Neural cell (in vitro differentiated cells): ENCODE measurements at regions not wholly inside any gene's neighbourhood (a gene's known extent, or its start where the extent isn't known, plus 50 kb on each side); places are given as distances from the start of the nearest gene placed in this dataset.

Experiments used
- H2AFZ ChIP-seq: fragments of 200-600, 300-800 bp; sonication (generic), shearing (Covaris generic); 2 replicates; pipeline ENCODE4 v1.6.0; 2014; ENCODE audit warnings: low read depth, mild to moderate bottlenecking, antibody characterized with exemption, low read length, moderate library complexity
- H3F3A ChIP-seq: fragments of 200-600 bp; shearing (Covaris generic); 2 replicates; pipeline ENCODE4 v1.6.1; 2016; ENCODE audit warnings: mild to moderate bottlenecking, moderate library complexity, mixed read lengths, antibody characterized with exemption, low read length; ENCODE audit not compliant: insufficient read depth, poor library complexity, severe bottlenecking
- H3K27ac ChIP-seq: fragments of 200-600, 300-800 bp; sonication (generic), shearing (Covaris generic); 2 replicates; pipeline ENCODE4 v1.5.1; 2014; ENCODE audit warnings: mild to moderate bottlenecking, low read length, moderate library complexity
- H3K27me3 ChIP-seq: fragments of 300-800, 200-600 bp; sonication (generic), shearing (Covaris generic); 2 replicates; pipeline ENCODE4 v1.6.0; 2014; ENCODE audit warnings: mild to moderate bottlenecking, low read depth, low read length, moderate library complexity; ENCODE audit not compliant: insufficient read depth
- H3K36me3 ChIP-seq: fragments of 300-800, 200-600 bp; sonication (generic), shearing (Covaris generic); 2 replicates; pipeline ENCODE4 v1.5.1; 2014; ENCODE audit warnings: mild to moderate bottlenecking, antibody characterized with exemption, low read length, moderate library complexity; ENCODE audit not compliant: insufficient read depth
- H3K4me2 ChIP-seq: fragments of 300-800, 200-600 bp; sonication (generic), shearing (Covaris generic); 2 replicates; pipeline ENCODE4 v1.6.0; 2014; ENCODE audit warnings: mild to moderate bottlenecking, low read length
- H3K4me3 ChIP-seq: fragments of 300-800, 200-600 bp; sonication (generic), shearing (Covaris generic); 2 replicates; pipeline ENCODE4 v1.5.1; 2014; ENCODE audit warnings: mild to moderate bottlenecking, low read length, moderate library complexity
- H3K79me2 ChIP-seq: fragments of 200-600 bp; shearing (Covaris generic); replicated peaks from 2 replicates; pipeline ENCODE4 v1.6.0; 2014; ENCODE audit warnings: mild to moderate bottlenecking, low read length, moderate library complexity; ENCODE audit not compliant: insufficient read depth
- H3K9ac ChIP-seq: fragments of 300-800, 200-600 bp; sonication (generic), shearing (Covaris generic); 2 replicates; pipeline ENCODE4 v1.6.1; 2016; ENCODE audit warnings: mild to moderate bottlenecking, low read length, mixed read lengths
- H3K9me2 ChIP-seq: fragments of 200-600 bp; shearing (Covaris generic); 2 replicates; pipeline ENCODE4 v1.6.1; 2016; ENCODE audit warnings: mild to moderate bottlenecking, low read length, mixed read lengths; ENCODE audit not compliant: insufficient read depth
- H3K9me3 ChIP-seq: fragments of 200-600, 300-800 bp; sonication (generic), shearing (Covaris generic); 2 replicates; pipeline ENCODE4 v1.6.1; 2016; ENCODE audit warnings: mild to moderate bottlenecking, mixed run types, low read length, moderate library complexity, mixed read lengths
- H4K20me1 ChIP-seq: fragments of 200-600 bp; shearing (Covaris generic); 2 replicates; pipeline ENCODE4 v1.6.1; 2016; ENCODE audit warnings: mild to moderate bottlenecking, mixed run types; ENCODE audit not compliant: insufficient read depth
- EP300 ChIP-seq: fragments of 450-650 bp; conservative IDR thresholded peaks from 2 replicates; pipeline ENCODE4 v1.6.1; 2014; ENCODE audit warnings: antibody characterized with exemption, mild to moderate bottlenecking, moderate library complexity; ENCODE audit not compliant: poor library complexity, severe bottlenecking
- EZH2 ChIP-seq: fragments of 200-600, 300-800 bp; shearing (Covaris generic), sonication (generic); IDR thresholded peaks from 2 replicates; pipeline ENCODE4 v1.6.1; 2014; ENCODE audit warnings: antibody characterized with exemption, low read length, borderline replicate concordance, mild to moderate bottlenecking; ENCODE audit not compliant: insufficient read depth, poor library complexity, severe bottlenecking
- MXI1 ChIP-seq: fragments of 450-650 bp; conservative IDR thresholded peaks from 2 replicates; pipeline ENCODE4 v1.6.1; 2014; ENCODE audit warnings: antibody characterized with exemption, mild to moderate bottlenecking; ENCODE audit not compliant: poor library complexity, severe bottlenecking
- POLR2AphosphoS5 ChIP-seq: IDR thresholded peaks from 2 replicates; pipeline ENCODE4 v1.6.1; 2012
- RAD21 ChIP-seq: fragments of 450-650 bp; conservative IDR thresholded peaks from 2 replicates; pipeline ENCODE4 v1.6.1; 2014; ENCODE audit warnings: antibody characterized with exemption, mild to moderate bottlenecking, moderate library complexity
- SMC3 ChIP-seq: fragments of 450-650 bp; conservative IDR thresholded peaks from 2 replicates; pipeline ENCODE4 v1.6.1; 2014; ENCODE audit warnings: antibody characterized with exemption, mild to moderate bottlenecking, moderate library complexity; ENCODE audit not compliant: poor library complexity
- TAF1 ChIP-seq: IDR thresholded peaks from 2 replicates; pipeline ENCODE4 v1.6.1; 2012; ENCODE audit warnings: low read depth
- TF ChIP-seq, protein P1 (sequence below): IDR thresholded peaks from 2 replicates; pipeline ENCODE4 v1.6.1; 2012; ENCODE audit warnings: borderline replicate concordance
- TF ChIP-seq, protein P2 (sequence below): fragments of 450-650 bp; IDR thresholded peaks from 2 replicates; pipeline ENCODE4 v1.5.1; 2014; ENCODE audit warnings: antibody characterized with exemption, mild to moderate bottlenecking, moderate library complexity; ENCODE audit not compliant: poor library complexity, severe bottlenecking

DNA sequence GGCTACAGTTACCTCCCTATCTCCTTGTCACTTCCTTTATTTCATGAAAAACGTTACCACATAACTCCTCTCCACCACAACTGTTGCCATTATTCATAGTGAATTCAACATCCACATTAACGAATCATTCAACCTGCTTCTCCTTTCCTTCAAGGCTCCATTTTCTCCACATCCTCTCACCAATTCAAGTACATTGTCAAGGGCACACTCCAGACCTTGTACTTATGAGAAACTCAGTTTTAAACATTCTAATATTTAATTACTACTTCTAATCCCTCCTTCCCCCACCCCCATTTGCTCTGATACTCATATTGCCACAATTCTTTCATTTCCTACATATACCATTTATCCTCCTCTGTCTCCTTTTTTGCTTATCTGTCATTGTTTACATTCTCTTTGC, 871.2 kb downstream of the TUSC7 start:
- H3K36me3 ChIP-seq = no peaks in the 10 kb centered on the region
- no peak overlapping the region for H3K27ac ChIP-seq
- H3K9me3 ChIP-seq = no peaks in the 10 kb centered on the region
- no peak overlapping the region for H3K4me3 ChIP-seq
- H3K4me2 ChIP-seq = no peak overlapping the region
- no peaks in the 10 kb centered on the region for H3K79me2 ChIP-seq
- no peak overlapping the region for H2AFZ ChIP-seq
- H4K20me1 ChIP-seq = no peaks in the 10 kb centered on the region
- H3K9ac ChIP-seq = no peak overlapping the region
- H3K27me3 ChIP-seq = no peaks in the 10 kb centered on the region
- H3K9me2 ChIP-seq = no peaks in the 10 kb centered on the region
- TF ChIP-seq, protein P1, sequence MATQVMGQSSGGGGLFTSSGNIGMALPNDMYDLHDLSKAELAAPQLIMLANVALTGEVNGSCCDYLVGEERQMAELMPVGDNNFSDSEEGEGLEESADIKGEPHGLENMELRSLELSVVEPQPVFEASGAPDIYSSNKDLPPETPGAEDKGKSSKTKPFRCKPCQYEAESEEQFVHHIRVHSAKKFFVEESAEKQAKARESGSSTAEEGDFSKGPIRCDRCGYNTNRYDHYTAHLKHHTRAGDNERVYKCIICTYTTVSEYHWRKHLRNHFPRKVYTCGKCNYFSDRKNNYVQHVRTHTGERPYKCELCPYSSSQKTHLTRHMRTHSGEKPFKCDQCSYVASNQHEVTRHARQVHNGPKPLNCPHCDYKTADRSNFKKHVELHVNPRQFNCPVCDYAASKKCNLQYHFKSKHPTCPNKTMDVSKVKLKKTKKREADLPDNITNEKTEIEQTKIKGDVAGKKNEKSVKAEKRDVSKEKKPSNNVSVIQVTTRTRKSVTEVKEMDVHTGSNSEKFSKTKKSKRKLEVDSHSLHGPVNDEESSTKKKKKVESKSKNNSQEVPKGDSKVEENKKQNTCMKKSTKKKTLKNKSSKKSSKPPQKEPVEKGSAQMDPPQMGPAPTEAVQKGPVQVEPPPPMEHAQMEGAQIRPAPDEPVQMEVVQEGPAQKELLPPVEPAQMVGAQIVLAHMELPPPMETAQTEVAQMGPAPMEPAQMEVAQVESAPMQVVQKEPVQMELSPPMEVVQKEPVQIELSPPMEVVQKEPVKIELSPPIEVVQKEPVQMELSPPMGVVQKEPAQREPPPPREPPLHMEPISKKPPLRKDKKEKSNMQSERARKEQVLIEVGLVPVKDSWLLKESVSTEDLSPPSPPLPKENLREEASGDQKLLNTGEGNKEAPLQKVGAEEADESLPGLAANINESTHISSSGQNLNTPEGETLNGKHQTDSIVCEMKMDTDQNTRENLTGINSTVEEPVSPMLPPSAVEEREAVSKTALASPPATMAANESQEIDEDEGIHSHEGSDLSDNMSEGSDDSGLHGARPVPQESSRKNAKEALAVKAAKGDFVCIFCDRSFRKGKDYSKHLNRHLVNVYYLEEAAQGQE = no peak
- no peak for TF ChIP-seq SMC3
- no peak for TF ChIP-seq POLR2AphosphoS5
- TF ChIP-seq, protein P2, sequence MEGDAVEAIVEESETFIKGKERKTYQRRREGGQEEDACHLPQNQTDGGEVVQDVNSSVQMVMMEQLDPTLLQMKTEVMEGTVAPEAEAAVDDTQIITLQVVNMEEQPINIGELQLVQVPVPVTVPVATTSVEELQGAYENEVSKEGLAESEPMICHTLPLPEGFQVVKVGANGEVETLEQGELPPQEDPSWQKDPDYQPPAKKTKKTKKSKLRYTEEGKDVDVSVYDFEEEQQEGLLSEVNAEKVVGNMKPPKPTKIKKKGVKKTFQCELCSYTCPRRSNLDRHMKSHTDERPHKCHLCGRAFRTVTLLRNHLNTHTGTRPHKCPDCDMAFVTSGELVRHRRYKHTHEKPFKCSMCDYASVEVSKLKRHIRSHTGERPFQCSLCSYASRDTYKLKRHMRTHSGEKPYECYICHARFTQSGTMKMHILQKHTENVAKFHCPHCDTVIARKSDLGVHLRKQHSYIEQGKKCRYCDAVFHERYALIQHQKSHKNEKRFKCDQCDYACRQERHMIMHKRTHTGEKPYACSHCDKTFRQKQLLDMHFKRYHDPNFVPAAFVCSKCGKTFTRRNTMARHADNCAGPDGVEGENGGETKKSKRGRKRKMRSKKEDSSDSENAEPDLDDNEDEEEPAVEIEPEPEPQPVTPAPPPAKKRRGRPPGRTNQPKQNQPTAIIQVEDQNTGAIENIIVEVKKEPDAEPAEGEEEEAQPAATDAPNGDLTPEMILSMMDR = no peak
- TF ChIP-seq EZH2 = no peak
- TF ChIP-seq RAD21 = no peak
- H3F3A ChIP-seq = no peaks in the 10 kb centered on the region

DNA sequence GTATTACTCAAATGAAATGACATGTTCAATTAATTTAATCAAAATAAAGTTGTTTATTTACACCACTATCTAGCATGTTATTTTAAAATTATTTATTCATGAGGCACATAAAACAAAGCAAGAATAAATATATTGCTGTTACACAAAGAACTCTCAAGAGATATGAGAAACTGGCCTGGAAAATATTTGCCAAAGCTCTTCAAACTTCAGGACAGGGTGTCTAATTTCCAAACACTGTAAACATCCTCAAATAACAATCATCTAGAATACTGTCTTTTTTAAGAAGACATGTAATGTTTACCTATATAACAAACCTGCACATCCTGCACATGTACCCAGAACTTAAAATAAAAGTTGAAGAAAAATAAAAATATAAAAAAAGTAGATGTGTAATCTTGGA, 876.6 kb downstream of the TUSC7 start:
- no peak overlapping the region for H3K4me2 ChIP-seq
- H3K79me2 ChIP-seq = no peaks in the 10 kb centered on the region
- H3K4me3 ChIP-seq = no peak overlapping the region
- TF ChIP-seq SMC3 = no peak
- no peak for TF ChIP-seq EP300
- no peak for TF ChIP-seq TAF1
- TF ChIP-seq, protein P1 = no peak
- no peak for TF ChIP-seq RAD21
- TF ChIP-seq, protein P2 = no peak
- TF ChIP-seq MXI1 = no peak
- no peak for TF ChIP-seq POLR2AphosphoS5
- no peak for TF ChIP-seq EZH2
- H3K9me3 ChIP-seq = no peaks in the 10 kb centered on the region
- H3K9ac ChIP-seq = no peak overlapping the region
- no peaks in the 10 kb centered on the region for H3K9me2 ChIP-seq
- no peaks in the 10 kb centered on the region for H4K20me1 ChIP-seq
- no peaks in the 10 kb centered on the region for H3F3A ChIP-seq
- no peaks in the 10 kb centered on the region for H3K36me3 ChIP-seq
- no peak overlapping the region for H2AFZ ChIP-seq
- no peak overlapping the region for H3K27ac ChIP-seq
- H3K27me3 ChIP-seq = no peaks in the 10 kb centered on the region
